ENCODE measurements at regions not wholly inside any gene's neighbourhood (a gene's known extent, or its start where the extent isn't known, plus 50 kb on each side); places are given as distances from the start of the nearest gene placed in this dataset.

GRCh38 chr12:126389220-126389841 is 1324.1 kb downstream of the AACS start:
- ChIA-PET CTCF (interaction anchor here (0.7 kb wide), 1 partner anchor 1207 kb away, joined by 3 read pairs; no protein-coding TSS in a partner anchor), POLR2A (ENCODE audit: low non-redundant PET) (interaction anchor here (0.7 kb wide), 1 partner anchor 984 kb away, joined by 3 read pairs; no protein-coding TSS in a partner anchor)
- TF ChIP-seq, protein P1, sequence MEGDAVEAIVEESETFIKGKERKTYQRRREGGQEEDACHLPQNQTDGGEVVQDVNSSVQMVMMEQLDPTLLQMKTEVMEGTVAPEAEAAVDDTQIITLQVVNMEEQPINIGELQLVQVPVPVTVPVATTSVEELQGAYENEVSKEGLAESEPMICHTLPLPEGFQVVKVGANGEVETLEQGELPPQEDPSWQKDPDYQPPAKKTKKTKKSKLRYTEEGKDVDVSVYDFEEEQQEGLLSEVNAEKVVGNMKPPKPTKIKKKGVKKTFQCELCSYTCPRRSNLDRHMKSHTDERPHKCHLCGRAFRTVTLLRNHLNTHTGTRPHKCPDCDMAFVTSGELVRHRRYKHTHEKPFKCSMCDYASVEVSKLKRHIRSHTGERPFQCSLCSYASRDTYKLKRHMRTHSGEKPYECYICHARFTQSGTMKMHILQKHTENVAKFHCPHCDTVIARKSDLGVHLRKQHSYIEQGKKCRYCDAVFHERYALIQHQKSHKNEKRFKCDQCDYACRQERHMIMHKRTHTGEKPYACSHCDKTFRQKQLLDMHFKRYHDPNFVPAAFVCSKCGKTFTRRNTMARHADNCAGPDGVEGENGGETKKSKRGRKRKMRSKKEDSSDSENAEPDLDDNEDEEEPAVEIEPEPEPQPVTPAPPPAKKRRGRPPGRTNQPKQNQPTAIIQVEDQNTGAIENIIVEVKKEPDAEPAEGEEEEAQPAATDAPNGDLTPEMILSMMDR (conservative IDR thresholded peaks at IDR 0.05; ENCODE audit: low read depth): no peak
- H3K27ac ChIP-seq: no peak overlapping the region
- peak; percentile 17 for DNase-seq (ENCODE audit: low spot score)

- H3K27ac ChIP-seq: no peak overlapping the region
- ChIA-PET CTCF (no interaction called here), POLR2A (ENCODE audit: low non-redundant PET) (no interaction called here)
- TF ChIP-seq, protein P1 (conservative IDR thresholded peaks at IDR 0.05; ENCODE audit: low read depth): no peak
- no peak for DNase-seq (ENCODE audit: low spot score)
Observed at GRCh38 chr12:126389961-126390360, 1324.7 kb downstream of the AACS start.

GRCh38 chr12:126390969-126391566 is 1325.8 kb downstream of the AACS start:
- TF ChIP-seq, protein P1 (conservative IDR thresholded peaks at IDR 0.05; ENCODE audit: low read depth): no peak
- ChIA-PET POLR2A (ENCODE audit: low non-redundant PET) (no interaction called here), CTCF (no interaction called here)
- no peak for DNase-seq (ENCODE audit: low spot score)
- no peak overlapping the region for H3K27ac ChIP-seq

DNA sequence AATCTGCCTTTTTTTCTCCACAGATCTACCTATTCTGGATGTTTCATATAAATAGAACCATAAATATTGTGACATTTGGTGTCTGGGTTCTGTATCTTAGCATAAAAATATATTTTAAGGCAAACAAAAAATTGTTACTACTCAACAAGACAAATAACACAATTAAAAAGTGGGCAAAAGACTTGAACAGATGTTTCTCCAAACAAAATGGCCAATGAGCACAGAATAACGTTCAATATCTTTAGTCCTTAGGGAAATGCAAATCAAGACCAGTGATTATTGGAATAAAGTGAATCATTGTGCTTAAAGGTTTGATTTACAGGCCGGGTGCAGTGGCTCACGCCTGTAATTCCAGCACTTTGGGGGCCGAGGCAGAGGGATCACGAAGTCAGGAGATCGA is 1331.3 kb downstream of the AACS start:
- CTCF ChIA-PET: interaction anchor here (0.7 kb wide), 1 partner anchor 197 kb away, joined by 4 read pairs; no protein-coding TSS in a partner anchor
- DNase-seq (ENCODE audit: low spot score): no peak
- TF ChIP-seq, protein P1 (conservative IDR thresholded peaks at IDR 0.05; ENCODE audit: low read depth): no peak
- POLR2A ChIA-PET (ENCODE audit: low non-redundant PET): no interaction called here
- no peak overlapping the region for H3K27ac ChIP-seq

DNA sequence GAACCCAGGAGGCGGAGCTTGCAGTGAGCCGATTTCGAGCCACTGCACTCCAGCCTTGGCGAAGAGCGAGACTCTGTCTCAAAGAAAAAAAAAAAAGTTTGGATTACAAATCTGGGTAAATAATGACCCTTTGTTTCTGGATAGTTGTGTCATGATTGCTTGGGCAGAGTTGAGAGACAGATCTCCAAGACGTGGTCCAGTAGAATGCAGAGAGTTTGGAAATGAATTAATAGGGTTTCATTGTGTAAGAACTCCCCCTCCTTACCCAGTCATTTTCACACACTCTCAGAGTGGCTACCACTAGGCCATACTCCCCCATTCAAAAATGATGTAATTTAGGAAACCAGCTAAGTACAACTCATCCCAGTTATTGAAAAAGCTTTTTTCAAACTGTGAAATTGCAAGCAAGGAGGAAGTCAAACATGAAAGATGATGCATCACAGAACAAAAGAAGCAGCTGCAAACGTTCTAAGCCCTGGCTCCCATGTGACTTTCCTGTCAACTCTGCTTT is 1331.9 kb downstream of the AACS start:
- CTCF ChIA-PET: interaction anchor here (0.7 kb wide), 1 partner anchor 198 kb away, joined by 4 read pairs; no protein-coding TSS in a partner anchor
- no peak for DNase-seq (ENCODE audit: low spot score)
- TF ChIP-seq, protein P1 (conservative IDR thresholded peaks at IDR 0.05; ENCODE audit: low read depth): no peak
- H3K27ac ChIP-seq: no peak overlapping the region
- POLR2A ChIA-PET (ENCODE audit: low non-redundant PET): no interaction called here

- no peak for DNase-seq (ENCODE audit: low spot score)
- ChIA-PET POLR2A (ENCODE audit: low non-redundant PET) (no interaction called here), CTCF (no interaction called here)
- TF ChIP-seq, protein P1 (conservative IDR thresholded peaks at IDR 0.05; ENCODE audit: low read depth): no peak
- H3K27ac ChIP-seq: no peak overlapping the region
Observed at GRCh38 chr12:126397660-126398059, 1332.4 kb downstream of the AACS start.

All from RWPE1 (cell line).